Stomach (tissue), 8 donors: ENCODE measurements at regions not wholly inside any gene's neighbourhood (a gene's known extent, or its start where the extent isn't known, plus 50 kb on each side); places are given as distances from the start of the nearest gene placed in this dataset.
A peak's percentile ranks its signal among the peaks of the same experiment; 100 is the strongest.
"Not testable (repeated sequence)": the region's sequence is repeated elsewhere in the genome, so short reads cannot be mapped to it uniquely, and the experiment has no call there.

Source experiments
- DNase-seq, 2 donors: peaks; one replicate each; pipeline versions ENCODE4 v3.0.0 to v3.0.0-alpha.2; 2013 to 2019
- H3K27ac ChIP-seq, 5 donors: fragments of 200-600 bp in 4 of 5; sonication (generic) in 4 of 5; one replicate each; pipeline ENCODE4 v1.5.1; 2013 to 2019; ENCODE audit warnings: mild to moderate bottlenecking in 1 of 5, moderate library complexity in 1 of 5
- H3K27me3 ChIP-seq, 3 donors: fragments of 200-600 bp; sonication (generic); one replicate each; pipeline ENCODE4 v1.5.1; 2017 to 2019; ENCODE audit warnings: mixed run types in 1 of 3
- H3K36me3 ChIP-seq, 4 donors: fragments of 200-600 bp; sonication (generic); 1 replicate in 3 of 4; 2 replicates in 1 of 4; pipeline ENCODE4 v1.5.1; 2016 to 2019
- H3K4me1 ChIP-seq, 4 donors: fragments of 200-600 bp; sonication (generic); one replicate each; pipeline ENCODE4 v1.5.1; 2016 to 2019
- H3K4me3 ChIP-seq, 4 donors: fragments of 200-600 bp; sonication (generic) in 3 of 4; one replicate each; pipeline ENCODE4 v1.5.1; 2016 to 2019; ENCODE audit warnings: mild to moderate bottlenecking in 1 of 4
- H3K9me3 ChIP-seq, 4 donors: fragments of 200-600 bp; sonication (generic); one replicate each; pipeline ENCODE4 v1.5.1; 2016 to 2019
- CTCF ChIP-seq, 7 experiments: fragments of 450-650 bp in 4 of 7; fragments of 200-600 bp in 3 of 7; sonication (generic) in 3 of 7; IDR thresholded peaks; one replicate each; pipeline ENCODE4 v1.5.1; 2016 to 2019; ENCODE audit warnings: antibody characterized with exemption in 7 of 7, control low read depth in 2 of 7, mild to moderate bottlenecking in 1 of 7
- EP300 ChIP-seq: sonication (generic); formaldehyde crosslinking; IDR thresholded peaks from one replicate; pipeline ENCODE4 v1.6.1; 2017; ENCODE audit warnings: antibody characterized with exemption
- POLR2A ChIP-seq, 4 donors: fragments of 450-650 bp; IDR thresholded peaks; one replicate each; pipeline ENCODE4 v1.6.1; 2016; ENCODE audit warnings: antibody characterized with exemption in 4 of 4, control low read depth in 2 of 4, mild to moderate bottlenecking in 1 of 4, moderate library complexity in 1 of 4
- POLR2AphosphoS5 ChIP-seq, 3 donors: sonication (generic); formaldehyde crosslinking; IDR thresholded peaks; one replicate each; pipeline ENCODE4 v1.6.1; 2016; ENCODE audit warnings: antibody characterized with exemption in 3 of 3
- WGBS, 5 donors: extraction: QIAGEN DNeasy Blood & Tissue Kit in 3 of 5; methylation state at CpG; one replicate each; pipeline versions ENCODE4 v1.1.5 to v1.1.7; 2013 to 2018; 5-methylcytosine and 5-hydroxymethylcytosine counted together
- intact Hi-C: fragments of 100-400 bp; cut with DNase I; formaldehyde crosslinking; loops from one replicate; pipeline ENCODE4 v1.15.1; 2023; ENCODE audit warnings: low total_unique reads
- donor health status: healthy with polysubstance abuse.
- donor health status: Bipolar disorder and iron deficiency.
- donor health status: healthy.

DNA sequence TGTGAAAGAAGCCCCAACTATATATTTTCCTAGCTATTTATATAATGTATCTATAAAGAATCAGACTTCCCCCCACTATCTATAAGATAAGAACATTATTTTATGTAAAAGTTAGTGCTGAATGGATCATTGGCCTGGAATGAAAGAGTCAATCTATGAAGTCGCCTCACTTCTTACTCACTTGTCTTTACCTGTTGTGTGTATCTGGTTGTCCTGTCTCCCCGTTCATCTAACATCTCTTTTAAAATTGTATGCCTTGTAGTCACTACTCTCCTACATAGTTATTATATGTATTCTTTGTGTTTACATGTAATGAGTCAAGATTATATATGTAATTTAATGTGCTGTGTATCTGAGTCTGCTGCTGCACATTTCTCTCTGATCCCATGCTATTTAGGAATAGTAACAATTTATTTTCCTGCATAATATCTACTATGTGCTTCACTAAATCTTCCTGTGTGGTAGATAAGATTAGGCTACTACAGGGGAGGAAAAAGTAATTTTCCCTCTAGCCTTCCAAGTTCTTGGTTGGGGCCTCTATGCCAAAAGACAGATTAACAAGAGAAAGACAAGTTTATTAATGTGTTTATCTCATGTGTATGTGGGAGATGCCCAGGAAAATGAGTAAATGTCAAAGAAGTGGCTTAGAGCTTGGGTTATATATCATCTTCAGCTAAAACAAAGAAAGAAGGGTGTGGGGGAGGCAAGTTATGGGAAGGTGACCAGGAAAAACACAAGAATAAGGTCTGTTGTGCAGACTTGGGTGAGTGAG lies 77.6 kb upstream of the FRMPD4 start:
- H3K27ac ChIP-seq: no peak overlapping the region
- TF ChIP-seq EP300: no peak
- no peak for TF ChIP-seq POLR2A (IDR thresholded peaks at IDR 0.05)
- no peak for TF ChIP-seq POLR2AphosphoS5 (IDR thresholded peaks at IDR 0.05)
- no peak for TF ChIP-seq CTCF (IDR thresholded peaks at IDR 0.05)
- 74 to 89% (median 78%) methylated on average over 2 of the region's 2 CpGs for WGBS, 5 donors
- DNase-seq: no peak
- no peaks in the 10 kb centered on the region for H3K27me3 ChIP-seq
- H3K9me3 ChIP-seq: no peaks in the 10 kb centered on the region
- intact Hi-C loops: no loop called here
- H3K4me3 ChIP-seq: no peak overlapping the region
- no peaks in the 10 kb centered on the region for H3K4me1 ChIP-seq
- no peaks in the 10 kb centered on the region for H3K36me3 ChIP-seq

DNA sequence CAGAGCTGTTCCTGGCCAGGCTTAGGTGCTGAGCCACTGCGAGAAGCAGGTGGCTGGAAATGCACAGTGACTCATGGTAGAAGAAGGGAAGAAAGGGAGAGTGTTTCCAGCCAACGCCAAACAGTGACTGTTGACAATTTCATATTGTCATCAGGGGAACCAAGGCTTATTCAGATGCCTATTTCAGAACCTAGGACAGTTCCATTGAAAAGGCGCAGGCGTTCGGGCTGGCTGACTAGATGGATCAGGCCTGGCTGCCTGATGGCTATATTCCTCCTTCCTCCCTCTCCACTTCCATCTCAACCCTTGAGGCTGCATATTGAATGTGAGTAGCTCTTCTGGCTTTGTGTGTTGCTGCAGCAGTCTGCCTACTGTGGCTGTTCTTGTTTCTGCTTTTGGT lies 73.0 kb upstream of the FRMPD4 start:
- no peaks in the 10 kb centered on the region for H3K36me3 ChIP-seq
- H3K27me3 ChIP-seq: no peaks in the 10 kb centered on the region
- H3K4me1 ChIP-seq: no peaks in the 10 kb centered on the region
- 22 to 47% (median 28%) methylated on average over 5 of the region's 5 CpGs for WGBS, 5 donors
- H3K9me3 ChIP-seq: no peaks in the 10 kb centered on the region
- intact Hi-C loops: no loop called here
- TF ChIP-seq CTCF (IDR thresholded peaks at IDR 0.05) (no peak), POLR2AphosphoS5 (IDR thresholded peaks at IDR 0.05) (no peak), POLR2A (IDR thresholded peaks at IDR 0.05) (no peak), EP300 (no peak)
- H3K4me3 ChIP-seq: no peak overlapping the region
- H3K27ac ChIP-seq: no peak overlapping the region
- peak in 1 of 2 donors; percentile 38 for DNase-seq

DNA sequence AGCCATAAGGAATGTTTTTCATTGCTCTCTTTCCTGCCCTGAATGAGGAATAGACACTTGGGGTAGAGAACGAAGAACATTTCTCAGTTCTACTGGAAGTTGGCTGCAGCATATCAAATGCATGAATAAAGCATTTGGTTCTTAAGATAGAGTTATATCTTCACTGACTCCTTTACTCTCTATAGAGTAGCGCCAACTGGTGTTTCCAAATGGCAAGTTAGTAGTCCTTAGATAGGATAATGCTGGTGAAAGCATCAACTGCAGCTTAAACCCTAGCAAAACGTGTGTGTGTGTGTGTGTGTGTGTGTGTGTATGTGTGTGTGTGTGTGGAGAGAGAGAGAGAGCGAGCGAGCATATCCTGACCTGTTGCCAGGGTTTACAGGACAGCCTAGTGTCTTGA lies 62.2 kb upstream of the FRMPD4 start:
- 56 to 68% (median 62%) methylated on average over 5 of the region's 5 CpGs for WGBS, 5 donors
- intact Hi-C loops: no loop called here
- Histone ChIP-seq H3K4me3 (no peak overlapping the region), H3K4me1 (no peaks in the 10 kb centered on the region), H3K27me3 (no peaks in the 10 kb centered on the region), H3K27ac (no peak overlapping the region), H3K36me3 (no peaks in the 10 kb centered on the region), H3K9me3 (no peaks in the 10 kb centered on the region)
- no peak for DNase-seq
- TF ChIP-seq EP300 (no peak), POLR2A (IDR thresholded peaks at IDR 0.05) (no peak), CTCF (IDR thresholded peaks at IDR 0.05) (no peak), POLR2AphosphoS5 (IDR thresholded peaks at IDR 0.05) (no peak)

- Histone ChIP-seq H3K9me3 (no peaks in the 10 kb centered on the region), H3K4me3 (no peak overlapping the region), H3K36me3 (no peaks in the 10 kb centered on the region), H3K27ac (no peak overlapping the region), H3K27me3 (no peaks in the 10 kb centered on the region), H3K4me1 (no peaks in the 10 kb centered on the region)
- 0 to 11% (median 4%) methylated on average over 1 of the region's 1 CpG for WGBS, 5 donors
- intact Hi-C loops: no loop called here
- TF ChIP-seq POLR2A (IDR thresholded peaks at IDR 0.05): no peak
- no peak for TF ChIP-seq EP300
- peak in 2 of 7 experiments; percentile 17 to 19 for TF ChIP-seq CTCF (IDR thresholded peaks at IDR 0.05)
- no peak for TF ChIP-seq POLR2AphosphoS5 (IDR thresholded peaks at IDR 0.05)
- DNase-seq: peak in 1 of 2 donors; percentile 48
Observed at GRCh38 chrX:12080265-12080664, 58.0 kb upstream of the FRMPD4 start.

GRCh38 chrX:12082959-12083358 lies 55.3 kb upstream of the FRMPD4 start:
- H3K27me3 ChIP-seq, DNase-seq, H3K9me3 ChIP-seq, H3K4me1 ChIP-seq, H3K36me3 ChIP-seq, H3K4me3 ChIP-seq, H3K27ac ChIP-seq, intact Hi-C loops: not testable (repeated sequence)
- 86 to 93% (median 92%) methylated on average over 2 of the region's 2 CpGs; no CpG with 5 or more reads in 1 of the 5 donors for WGBS, 5 donors
